ENCODE measurements at regions not wholly inside any gene's neighbourhood (a gene's known extent, or its start where the extent isn't known, plus 50 kb on each side); places are given as distances from the start of the nearest gene placed in this dataset.

DNA sequence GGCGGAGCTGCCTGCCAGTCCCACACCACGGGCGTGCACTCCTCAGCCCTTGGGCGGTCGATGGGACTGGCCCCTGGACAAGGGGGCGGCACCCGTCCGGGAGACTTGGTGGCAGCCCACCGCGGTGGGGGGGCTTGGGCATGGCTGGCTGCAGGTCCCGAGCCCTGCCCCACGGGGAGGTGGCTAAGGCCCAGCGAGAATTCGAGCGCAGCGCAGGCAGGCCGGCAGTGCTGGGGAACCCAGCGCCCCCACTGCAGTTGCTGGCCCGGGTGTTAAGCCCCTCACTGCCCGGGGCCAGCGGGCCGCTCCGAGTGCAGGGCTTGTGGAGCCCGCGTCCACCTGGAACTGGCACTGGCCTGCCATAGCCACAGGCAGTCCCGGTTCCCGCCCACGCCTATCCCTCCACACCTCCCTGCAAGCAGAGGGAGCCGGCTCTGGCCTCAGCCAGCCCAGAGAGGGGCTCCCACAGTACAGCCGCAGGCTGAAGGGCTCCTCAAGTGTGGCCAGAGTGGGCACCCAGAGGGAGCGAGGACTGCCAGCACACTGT lies 742.9 kb upstream of the DDX18 start:
- TF ChIP-seq, protein P1, sequence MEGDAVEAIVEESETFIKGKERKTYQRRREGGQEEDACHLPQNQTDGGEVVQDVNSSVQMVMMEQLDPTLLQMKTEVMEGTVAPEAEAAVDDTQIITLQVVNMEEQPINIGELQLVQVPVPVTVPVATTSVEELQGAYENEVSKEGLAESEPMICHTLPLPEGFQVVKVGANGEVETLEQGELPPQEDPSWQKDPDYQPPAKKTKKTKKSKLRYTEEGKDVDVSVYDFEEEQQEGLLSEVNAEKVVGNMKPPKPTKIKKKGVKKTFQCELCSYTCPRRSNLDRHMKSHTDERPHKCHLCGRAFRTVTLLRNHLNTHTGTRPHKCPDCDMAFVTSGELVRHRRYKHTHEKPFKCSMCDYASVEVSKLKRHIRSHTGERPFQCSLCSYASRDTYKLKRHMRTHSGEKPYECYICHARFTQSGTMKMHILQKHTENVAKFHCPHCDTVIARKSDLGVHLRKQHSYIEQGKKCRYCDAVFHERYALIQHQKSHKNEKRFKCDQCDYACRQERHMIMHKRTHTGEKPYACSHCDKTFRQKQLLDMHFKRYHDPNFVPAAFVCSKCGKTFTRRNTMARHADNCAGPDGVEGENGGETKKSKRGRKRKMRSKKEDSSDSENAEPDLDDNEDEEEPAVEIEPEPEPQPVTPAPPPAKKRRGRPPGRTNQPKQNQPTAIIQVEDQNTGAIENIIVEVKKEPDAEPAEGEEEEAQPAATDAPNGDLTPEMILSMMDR (IDR thresholded peaks at IDR 0.05) = no peak
- TF ChIP-seq POLR2A (IDR thresholded peaks at IDR 0.05) = no peak

All from Peyer's patch (tissue), 4 donors.